ENCODE measurements at regions not wholly inside any gene's neighbourhood (a gene's known extent, or its start where the extent isn't known, plus 50 kb on each side); places are given as distances from the start of the nearest gene placed in this dataset.

DNA sequence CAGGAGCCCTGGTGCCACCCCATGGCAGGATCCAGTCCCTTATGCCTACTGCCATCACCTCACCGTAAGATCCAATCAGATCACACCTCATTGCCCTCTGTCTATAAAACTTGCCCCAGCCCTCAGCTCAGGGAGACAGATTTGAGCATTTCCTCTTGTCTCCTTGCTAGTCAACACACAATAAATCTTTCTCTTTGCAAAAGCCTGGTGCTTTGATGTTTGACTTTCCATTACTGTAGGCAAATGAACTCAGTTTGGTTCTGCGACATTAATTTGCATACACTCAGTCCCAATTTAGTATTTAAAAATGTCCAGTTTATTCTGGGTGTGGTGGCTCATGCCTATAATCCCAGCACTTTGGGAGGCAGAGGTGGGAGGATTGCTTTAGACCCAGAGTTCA, 188.4 kb downstream of the AEBP2 start:
- DNase-seq, result no peak

- no peak for DNase-seq
Measured at GRCh38 chr12:19630536-19630935, 191.2 kb downstream of the AEBP2 start.

- no peak for DNase-seq
Measured at GRCh38 chr12:19633194-19633593, 193.9 kb downstream of the AEBP2 start.

DNA sequence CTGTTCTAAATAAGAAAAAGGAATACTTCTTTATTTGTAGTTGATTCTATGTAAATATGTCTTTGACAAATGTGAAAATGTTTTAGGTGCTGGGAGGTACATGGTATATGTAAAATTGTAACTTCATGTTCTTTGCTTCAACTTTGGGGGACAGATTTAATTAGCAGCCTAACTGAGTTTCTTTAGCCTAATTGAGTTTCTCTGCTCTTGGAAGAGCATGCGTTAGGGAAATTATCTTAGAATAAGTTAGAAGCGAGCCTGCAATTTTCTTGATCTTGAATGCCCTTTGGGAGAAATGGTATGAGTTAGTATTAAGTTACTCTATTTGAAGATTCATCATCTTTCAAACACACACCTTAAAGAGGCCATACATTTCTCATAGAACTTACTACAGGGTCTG, 194.3 kb downstream of the AEBP2 start:
- DNase-seq, result no peak

- DNase-seq, result no peak
Measured at GRCh38 chr12:19639781-19640415, 200.6 kb downstream of the AEBP2 start.

DNA sequence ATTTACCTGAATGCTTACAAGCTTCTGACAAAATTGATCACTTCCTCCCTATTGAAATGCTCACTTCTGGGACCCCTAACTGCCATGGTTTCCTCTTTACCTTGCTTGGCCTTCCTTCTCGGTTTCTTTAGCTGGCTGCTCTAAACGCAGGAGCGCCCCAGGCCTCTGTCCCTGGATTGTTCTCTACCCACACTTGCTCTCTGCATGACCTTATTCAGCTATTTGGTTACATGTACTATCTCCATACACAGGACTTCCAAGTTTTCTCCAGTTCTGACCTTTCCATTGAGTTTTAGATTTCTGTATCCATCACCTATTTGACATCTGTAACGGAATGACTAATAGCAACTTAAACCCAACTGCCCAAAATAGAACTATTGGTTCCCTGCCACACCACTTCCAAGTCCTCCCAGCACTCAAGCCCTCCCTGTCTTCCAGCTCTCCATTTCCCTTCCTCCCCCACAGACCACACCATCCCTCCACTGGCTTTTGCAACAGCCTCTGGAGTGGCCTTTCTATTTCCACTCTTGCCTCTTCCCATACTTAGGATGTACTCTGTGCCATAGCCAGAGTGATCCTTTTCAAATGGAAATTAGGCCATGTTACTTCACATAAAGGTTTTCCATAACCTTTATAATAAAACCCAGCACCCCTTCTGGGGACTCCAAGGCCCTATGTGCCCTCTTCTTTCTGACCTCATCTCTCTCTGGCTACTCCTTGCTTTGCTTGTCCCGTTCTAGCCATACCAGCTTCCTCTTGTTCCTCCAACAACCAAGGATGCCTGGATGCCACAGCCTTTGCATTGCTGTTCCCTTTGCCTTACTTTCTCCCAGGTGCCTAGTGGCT, 202.2 kb downstream of the AEBP2 start:
- DNase-seq, result no peak

- DNase-seq, result no peak
Measured at GRCh38 chr12:19642345-19642744, 203.1 kb downstream of the AEBP2 start.

DNA sequence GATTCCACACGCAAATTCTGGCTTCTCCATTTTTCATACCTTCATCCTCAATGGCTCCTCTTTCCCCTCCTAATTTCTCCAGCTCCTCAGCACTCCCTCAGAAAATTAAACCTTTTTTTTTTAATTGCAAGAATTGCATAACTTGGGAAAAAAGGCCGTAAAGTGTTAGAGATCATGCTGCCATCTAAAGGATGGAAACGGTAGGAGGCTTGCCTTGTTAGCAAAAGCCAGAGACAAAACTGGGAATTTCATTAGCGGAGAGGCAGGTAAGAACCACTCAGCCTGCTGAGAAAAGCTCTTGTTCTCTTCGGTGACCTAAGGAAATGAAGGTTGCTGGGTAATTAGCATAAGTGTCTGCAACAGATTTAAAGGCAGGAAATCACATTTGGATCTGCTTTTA, 204.3 kb downstream of the AEBP2 start:
- peak; percentile 38 for DNase-seq

GRCh38 chr12:19644571-19644970, 205.3 kb downstream of the AEBP2 start:
- DNase-seq, result no peak

- no peak for DNase-seq
Measured at GRCh38 chr12:19645823-19646222, 206.5 kb downstream of the AEBP2 start.

DNA sequence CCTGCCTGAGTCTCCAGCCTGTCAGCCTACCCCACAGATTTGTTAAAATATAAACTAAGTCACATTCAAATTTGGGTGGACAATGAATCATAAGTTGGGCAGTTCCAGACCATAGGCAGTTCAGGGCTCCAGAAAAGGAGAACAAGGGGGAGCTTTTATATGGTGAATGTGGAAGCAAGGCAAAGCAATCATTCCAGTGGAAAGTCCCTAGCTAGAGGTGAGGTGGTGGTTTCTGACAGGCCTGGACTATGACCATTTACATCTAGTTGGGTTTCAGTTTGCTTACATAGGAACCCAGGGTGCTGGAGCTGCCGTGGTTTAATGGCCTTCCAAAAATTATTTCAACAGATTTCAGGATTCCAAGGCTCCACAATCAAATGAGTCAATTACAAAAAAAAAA, 207.3 kb downstream of the AEBP2 start:
- no peak for DNase-seq

- DNase-seq, result no peak
Measured at GRCh38 chr12:19647806-19648556, 208.7 kb downstream of the AEBP2 start.

DNA sequence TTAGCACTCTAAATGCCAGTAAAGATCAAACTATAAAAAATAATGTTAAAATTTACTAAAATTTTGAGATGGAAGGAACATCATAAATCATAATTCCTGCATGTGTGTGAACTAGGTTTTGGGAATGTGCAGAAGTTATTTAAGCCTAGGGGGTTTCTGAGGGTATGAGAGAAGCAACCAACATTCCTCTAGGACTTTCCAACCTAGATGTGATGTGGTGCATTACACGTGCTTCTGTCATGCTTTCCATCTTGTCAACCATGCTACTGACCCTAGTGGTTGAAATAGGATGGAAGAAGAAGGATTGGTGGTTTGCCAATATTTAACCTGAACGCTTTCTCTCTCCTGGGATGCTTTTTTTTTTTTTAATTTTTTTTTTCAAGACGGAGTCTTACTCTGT, 209.3 kb downstream of the AEBP2 start:
- DNase-seq, result no peak

DNA sequence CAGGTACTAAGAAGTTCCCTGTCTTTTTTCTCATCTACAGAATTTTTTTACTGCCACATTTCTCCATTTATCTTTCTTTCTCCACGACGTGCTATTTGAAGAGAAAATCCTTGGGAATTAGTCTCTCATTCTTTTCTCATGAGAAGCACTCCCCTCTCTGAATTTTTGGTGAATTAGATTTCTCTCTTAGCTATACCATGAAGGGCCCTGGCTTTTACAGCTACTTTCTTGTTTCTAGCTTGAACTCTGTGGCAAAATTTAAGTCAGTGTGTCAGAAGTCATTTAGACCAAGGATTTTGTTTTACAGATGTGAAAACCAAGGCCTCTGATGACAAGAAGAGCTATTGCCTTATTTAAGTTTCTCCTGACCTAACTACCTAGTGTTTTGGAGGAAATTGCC, 213.1 kb downstream of the AEBP2 start:
- DNase-seq, result no peak

DNA sequence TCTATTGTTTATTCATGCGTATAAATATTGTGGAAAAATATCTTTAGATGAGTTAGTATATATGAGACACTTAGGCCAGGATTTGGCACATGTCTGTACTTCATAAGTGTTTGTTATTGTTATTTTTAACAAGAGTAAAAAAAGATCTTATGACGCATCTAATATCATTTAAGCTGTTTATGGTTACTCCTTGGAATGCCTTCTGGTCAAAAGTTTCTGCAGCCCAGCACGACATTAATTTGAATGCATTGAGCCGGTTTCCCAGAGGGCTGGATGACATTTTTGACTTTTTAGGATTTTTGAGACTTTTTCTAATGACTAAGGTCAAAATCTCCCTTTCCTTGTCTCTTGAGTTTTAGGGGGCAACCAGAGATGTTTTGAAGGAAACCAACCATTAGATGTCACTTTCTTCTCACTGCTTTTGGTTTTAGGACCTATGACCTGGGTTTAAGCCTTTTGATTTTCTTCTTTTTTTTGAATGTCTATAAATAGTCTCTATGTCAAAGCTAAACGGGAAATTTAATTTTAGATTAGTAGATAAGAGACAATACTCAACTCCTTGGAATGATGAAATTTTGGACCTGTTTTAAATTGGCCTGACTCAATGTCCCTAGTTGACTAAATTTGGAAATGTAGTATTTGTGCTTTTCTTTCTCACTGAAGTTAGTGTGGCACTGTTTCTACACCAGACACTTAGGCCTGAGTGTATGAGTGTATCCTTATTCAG, 215.5 kb downstream of the AEBP2 start:
- DNase-seq, result no peak

- no peak for DNase-seq
Measured at GRCh38 chr12:19657118-19657731, 217.9 kb downstream of the AEBP2 start.

- no peak for DNase-seq
Measured at GRCh38 chr12:19657732-19658130, 218.4 kb downstream of the AEBP2 start.

- no peak for DNase-seq
Measured at GRCh38 chr12:19659086-19659485, 219.8 kb downstream of the AEBP2 start.

- DNase-seq, result no peak
Measured at GRCh38 chr12:19659501-19659900, 220.2 kb downstream of the AEBP2 start.

GRCh38 chr12:19665121-19665900, 226.0 kb downstream of the AEBP2 start:
- DNase-seq, result peak; percentile 70

GRCh38 chr12:19666070-19666469, 226.8 kb downstream of the AEBP2 start:
- DNase-seq, result no peak

DNA sequence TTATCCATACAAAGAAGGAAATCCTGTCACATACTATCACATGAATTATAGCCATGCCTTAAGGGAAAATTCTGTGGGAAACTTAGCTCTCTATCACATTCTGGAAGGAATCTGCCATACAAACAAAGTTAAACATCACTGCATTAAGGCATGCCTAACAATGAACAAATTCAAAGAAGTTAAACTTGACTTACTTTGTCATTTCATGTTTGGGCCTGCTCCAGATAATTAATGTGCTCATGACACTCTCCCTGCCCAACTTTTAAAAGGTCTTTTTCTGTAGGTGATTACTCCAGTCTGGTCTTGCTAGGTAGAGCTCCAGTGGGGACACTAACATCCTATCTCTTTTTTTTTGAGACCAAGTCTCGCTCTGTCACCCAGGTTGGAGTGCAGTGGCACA, 230.5 kb downstream of the AEBP2 start:
- DNase-seq, result no peak
